Left lung (tissue), 4 donors: ENCODE measurements at regions not wholly inside any gene's neighbourhood (a gene's known extent, or its start where the extent isn't known, plus 50 kb on each side); places are given as distances from the start of the nearest gene placed in this dataset.
A peak's percentile ranks its signal among the peaks of the same experiment; 100 is the strongest.

Source experiments
- ATAC-seq: fragments of 200-7000 bp; cut with Tn5 transposase; one replicate; pipeline ENCODE4 v1.9.1; 2020; ENCODE audit warnings: moderate library complexity
- DNase-seq, 4 donors: peaks; one replicate each; pipeline ENCODE4 v3.0.0-alpha.2; 2013 to 2020
- H3K27ac ChIP-seq, 2 donors: fragments of 200-600 bp; sonication (generic) in 1 of 2; one replicate each; pipeline versions ENCODE4 v1.5.0 to v1.8.0; 2020 to 2021
- H3K27me3 ChIP-seq, 2 donors: fragments of 200-600 bp; sonication (generic) in 1 of 2; one replicate each; pipeline versions ENCODE4 v1.5.0 to v1.8.0; 2020 to 2021
- H3K36me3 ChIP-seq, 2 donors: fragments of 200-600 bp; sonication (generic) in 1 of 2; one replicate each; pipeline versions ENCODE4 v1.5.0 to v1.8.0; 2020 to 2021
- H3K4me1 ChIP-seq, 2 donors: fragments of 200-600 bp; one replicate each; pipeline ENCODE4 v1.8.0; 2021
- H3K4me3 ChIP-seq, 2 donors: fragments of 200-600 bp; sonication (generic) in 1 of 2; one replicate each; pipeline versions ENCODE4 v1.5.0 to v1.8.0; 2020 to 2021; ENCODE audit warnings: mild to moderate bottlenecking in 1 of 2
- H3K9me3 ChIP-seq, 2 donors: fragments of 200-600 bp; sonication (generic) in 1 of 2; one replicate each; pipeline versions ENCODE4 v1.5.0 to v1.8.0; 2020 to 2021
- intact Hi-C, 2 donors: fragments of 100-400 bp; cut with DNase I; formaldehyde crosslinking; loops; one replicate each; pipeline versions ENCODE4 v1.11.2 to v1.14.2; 2022
- TF ChIP-seq, protein P1 (sequence below), 2 donors: fragments of 200-600 bp; sonication (generic) in 1 of 2; IDR thresholded peaks; one replicate each; pipeline versions ENCODE4 v1.5.0 to v1.8.0; 2021; ENCODE audit warnings: antibody characterized with exemption in 2 of 2
- donor health status: DM: no; HTN: yes; CAD: no.
- donor health status: DM: no; HTN: no; CAD: no.

DNA sequence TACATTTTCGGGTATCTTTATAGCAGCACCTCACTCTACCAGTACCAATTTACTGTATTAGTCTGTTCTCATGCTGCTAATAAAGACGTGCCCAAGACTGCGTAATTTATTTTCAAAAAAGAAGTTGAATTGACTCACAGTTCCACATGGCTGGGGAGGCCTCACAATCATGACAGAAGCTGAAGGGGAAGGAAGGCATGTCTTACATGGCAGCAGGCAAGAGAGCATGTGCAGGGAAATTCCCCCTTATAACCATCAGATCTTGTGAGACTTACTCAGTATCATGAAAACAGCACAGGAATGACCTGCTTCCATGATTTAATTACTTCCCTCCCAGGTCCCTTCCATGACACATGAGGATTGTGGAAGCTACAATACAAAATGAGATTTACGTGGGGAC lies 602.6 kb upstream of the DAB2 start:
- TF ChIP-seq, protein P1, sequence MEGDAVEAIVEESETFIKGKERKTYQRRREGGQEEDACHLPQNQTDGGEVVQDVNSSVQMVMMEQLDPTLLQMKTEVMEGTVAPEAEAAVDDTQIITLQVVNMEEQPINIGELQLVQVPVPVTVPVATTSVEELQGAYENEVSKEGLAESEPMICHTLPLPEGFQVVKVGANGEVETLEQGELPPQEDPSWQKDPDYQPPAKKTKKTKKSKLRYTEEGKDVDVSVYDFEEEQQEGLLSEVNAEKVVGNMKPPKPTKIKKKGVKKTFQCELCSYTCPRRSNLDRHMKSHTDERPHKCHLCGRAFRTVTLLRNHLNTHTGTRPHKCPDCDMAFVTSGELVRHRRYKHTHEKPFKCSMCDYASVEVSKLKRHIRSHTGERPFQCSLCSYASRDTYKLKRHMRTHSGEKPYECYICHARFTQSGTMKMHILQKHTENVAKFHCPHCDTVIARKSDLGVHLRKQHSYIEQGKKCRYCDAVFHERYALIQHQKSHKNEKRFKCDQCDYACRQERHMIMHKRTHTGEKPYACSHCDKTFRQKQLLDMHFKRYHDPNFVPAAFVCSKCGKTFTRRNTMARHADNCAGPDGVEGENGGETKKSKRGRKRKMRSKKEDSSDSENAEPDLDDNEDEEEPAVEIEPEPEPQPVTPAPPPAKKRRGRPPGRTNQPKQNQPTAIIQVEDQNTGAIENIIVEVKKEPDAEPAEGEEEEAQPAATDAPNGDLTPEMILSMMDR (IDR thresholded peaks at IDR 0.05) = no peak

DNA sequence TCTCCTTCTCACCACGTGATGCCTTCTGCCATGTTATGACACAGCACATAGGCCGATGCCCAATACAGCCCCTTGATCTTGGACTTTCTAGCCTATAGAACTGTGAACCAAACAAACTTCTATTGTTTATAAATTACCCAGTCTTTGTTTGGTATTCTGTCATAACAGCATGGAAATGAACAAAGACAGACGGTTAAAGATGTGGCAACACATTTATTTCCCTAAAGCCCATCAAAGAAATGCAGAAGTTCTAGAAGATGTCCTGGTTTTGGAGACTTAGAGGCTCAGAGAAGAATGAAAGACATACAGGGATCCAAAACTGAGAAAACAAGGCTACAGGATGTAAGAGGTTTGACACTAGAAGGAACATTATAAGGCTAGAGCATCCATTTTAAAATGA lies 600.8 kb upstream of the DAB2 start:
- Histone ChIP-seq H3K4me3 (no peak overlapping the region), H3K36me3 (no peaks in the 10 kb centered on the region), H3K27ac (peak overlapping the region in 1 of 2 donors; percentile 58), H3K4me1 (peaks cover 0 to 4% of the 10 kb centered on the region in 2 donors), H3K27me3 (no peaks in the 10 kb centered on the region), H3K9me3 (no peaks in the 10 kb centered on the region)
- no peak for ATAC-seq
- intact Hi-C loops = no loop called here
- no peak for DNase-seq
- TF ChIP-seq, protein P1 (IDR thresholded peaks at IDR 0.05) = no peak

More for the DNA sequence above, 602.6 kb upstream of the DAB2 start:
- Histone ChIP-seq H3K4me1 (peaks cover 0 to 4% of the 10 kb centered on the region in 2 donors), H3K27me3 (no peaks in the 10 kb centered on the region), H3K4me3 (no peak overlapping the region), H3K36me3 (no peaks in the 10 kb centered on the region), H3K27ac (no peak overlapping the region), H3K9me3 (no peaks in the 10 kb centered on the region)
- DNase-seq (no peak), ATAC-seq (no peak)
- intact Hi-C loops = no loop called here

DNA sequence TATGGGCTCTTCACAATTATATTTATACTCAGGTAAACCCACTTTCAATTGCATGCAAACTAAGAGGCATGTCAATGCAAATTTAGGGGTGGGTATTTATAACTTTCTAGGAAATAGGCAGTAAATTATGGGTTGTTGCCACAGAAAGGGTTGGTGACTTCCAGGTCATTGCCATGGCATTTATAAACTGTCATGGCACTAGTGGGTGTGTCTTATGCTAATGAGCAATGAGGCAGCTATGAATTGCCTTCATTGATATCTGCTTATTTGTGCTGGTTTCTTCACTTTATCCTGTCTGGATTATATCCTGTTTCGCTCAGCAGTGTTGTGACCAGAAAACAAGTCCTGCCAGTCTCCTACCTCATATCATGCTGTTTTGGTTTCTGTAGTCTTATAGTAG lies 597.3 kb upstream of the DAB2 start:
- Histone ChIP-seq H3K36me3 (no peaks in the 10 kb centered on the region), H3K4me3 (no peak overlapping the region), H3K27ac (no peak overlapping the region), H3K9me3 (no peaks in the 10 kb centered on the region), H3K4me1 (no peaks in the 10 kb centered on the region), H3K27me3 (no peaks in the 10 kb centered on the region)
- intact Hi-C loops = no loop called here
- TF ChIP-seq, protein P1 (IDR thresholded peaks at IDR 0.05) = no peak
- DNase-seq (no peak), ATAC-seq (no peak)

DNA sequence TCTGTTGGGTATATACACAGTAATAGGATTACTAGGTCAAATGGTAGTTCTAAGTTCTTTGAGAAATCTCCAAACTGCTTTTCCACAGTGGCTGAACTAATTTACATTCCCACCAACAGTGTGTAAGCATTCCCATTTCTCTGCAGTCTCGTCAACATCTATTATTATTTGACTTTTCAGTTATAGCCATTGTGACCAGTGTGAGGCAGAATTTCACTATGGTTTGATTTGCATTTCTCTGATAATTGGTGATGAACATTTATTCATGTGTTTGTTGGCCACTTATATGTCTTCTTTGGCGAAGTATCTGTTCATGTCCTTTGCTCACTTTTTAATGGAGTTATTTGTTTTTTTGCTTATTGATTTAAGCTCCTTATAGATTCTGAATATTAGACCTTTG lies 596.2 kb upstream of the DAB2 start:
- DNase-seq (no peak), ATAC-seq (no peak)
- Histone ChIP-seq H3K4me1 (no peaks in the 10 kb centered on the region), H3K27ac (no peak overlapping the region), H3K36me3 (no peaks in the 10 kb centered on the region), H3K4me3 (no peak overlapping the region), H3K27me3 (no peaks in the 10 kb centered on the region), H3K9me3 (no peaks in the 10 kb centered on the region)
- intact Hi-C loops = no loop called here
- TF ChIP-seq, protein P1 (IDR thresholded peaks at IDR 0.05) = no peak

DNA sequence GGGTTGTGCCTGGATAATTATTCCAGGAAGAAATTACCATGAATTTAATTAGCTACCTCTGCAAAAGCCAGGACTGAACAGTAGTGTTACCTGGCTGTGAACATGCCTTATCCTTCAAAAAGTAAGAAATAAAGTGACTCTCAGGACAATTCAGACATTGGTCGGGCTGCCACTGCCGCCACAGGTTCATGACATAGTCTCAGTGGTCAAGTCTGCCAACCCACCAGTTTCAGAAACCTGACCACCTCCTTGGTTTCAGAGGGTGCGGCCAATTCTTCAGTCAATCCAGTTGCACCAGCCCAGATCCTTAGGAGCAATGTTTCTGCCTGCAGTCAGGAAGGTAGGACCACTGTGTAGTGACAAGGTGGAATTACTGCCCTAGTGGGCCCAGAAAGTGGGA lies 593.1 kb upstream of the DAB2 start:
- intact Hi-C loops = no loop called here
- Histone ChIP-seq H3K27ac (peak overlapping the region in 1 of 2 donors; percentile 57), H3K9me3 (no peaks in the 10 kb centered on the region), H3K4me3 (no peak overlapping the region), H3K36me3 (no peaks in the 10 kb centered on the region), H3K27me3 (no peaks in the 10 kb centered on the region), H3K4me1 (no peaks in the 10 kb centered on the region)
- DNase-seq (no peak), ATAC-seq (no peak)
- TF ChIP-seq, protein P1 (IDR thresholded peaks at IDR 0.05) = no peak
